GM19025 (cell line): ENCODE measurements at regions not wholly inside any gene's neighbourhood (a gene's known extent, or its start where the extent isn't known, plus 50 kb on each side); places are given as distances from the start of the nearest gene placed in this dataset.
"Not testable (repeated sequence)": the region's sequence is repeated elsewhere in the genome, so short reads cannot be mapped to it uniquely, and the experiment has no call there.

Source experiments
- ATAC-seq: cut with Tn5 transposase; IDR thresholded peaks from one replicate; pipeline ENCODE4 v1.9.1; 2021; ENCODE audit warnings: mild to moderate bottlenecking, low read depth, moderate library complexity; ENCODE audit not compliant: unreplicated experiment

- ATAC-seq: no peak
These were observed 253.9 kb upstream of the FZD8 start for GRCh38 chr10:35896001-35896400.

- ATAC-seq: no peak
These were observed 253.2 kb upstream of the FZD8 start for GRCh38 chr10:35895331-35895730.

- ATAC-seq: no peak
These were observed 250.4 kb upstream of the FZD8 start for GRCh38 chr10:35892526-35892925.

- ATAC-seq: no peak
These were observed 248.8 kb upstream of the FZD8 start for GRCh38 chr10:35890676-35891495.

GRCh38 chr10:35889971-35890675 lies 248.0 kb upstream of the FZD8 start:
- ATAC-seq: no peak

- ATAC-seq: no peak
These were observed 247.1 kb upstream of the FZD8 start for GRCh38 chr10:35889226-35889625.

GRCh38 chr10:35888400-35888799 lies 246.3 kb upstream of the FZD8 start:
- ATAC-seq: no peak

- ATAC-seq: no peak
These were observed 245.6 kb upstream of the FZD8 start for GRCh38 chr10:35887685-35888084.

GRCh38 chr10:35885076-35885475 lies 243.0 kb upstream of the FZD8 start:
- ATAC-seq: no peak

GRCh38 chr10:35884657-35885071 lies 242.6 kb upstream of the FZD8 start:
- no peak for ATAC-seq

GRCh38 chr10:35882422-35883150 lies 240.5 kb upstream of the FZD8 start:
- ATAC-seq: no peak

GRCh38 chr10:35881320-35881719 lies 239.2 kb upstream of the FZD8 start:
- ATAC-seq: no peak

GRCh38 chr10:35876248-35876647 lies 234.2 kb upstream of the FZD8 start:
- no peak for ATAC-seq

- no peak for ATAC-seq
These were observed 233.1 kb upstream of the FZD8 start for GRCh38 chr10:35875016-35875676.

GRCh38 chr10:35874311-35875015 lies 232.4 kb upstream of the FZD8 start:
- ATAC-seq: no peak

- no peak for ATAC-seq
These were observed 230.6 kb upstream of the FZD8 start for GRCh38 chr10:35872671-35873070.

GRCh38 chr10:35870665-35871310 lies 228.7 kb upstream of the FZD8 start:
- ATAC-seq: no peak

- ATAC-seq: not testable (repeated sequence)
These were observed 216.7 kb upstream of the FZD8 start for GRCh38 chr10:35858676-35859283.

GRCh38 chr10:35857860-35858259 lies 215.8 kb upstream of the FZD8 start:
- ATAC-seq: no peak
